Loucy (cell line): ENCODE measurements at regions not wholly inside any gene's neighbourhood (a gene's known extent, or its start where the extent isn't known, plus 50 kb on each side); places are given as distances from the start of the nearest gene placed in this dataset.

Experiments
- H2AFZ ChIP-seq: fragments of 200-600 bp; sonication (generic); 2 replicates; pipeline ENCODE4 v1.6.0; 2016; ENCODE audit warnings: antibody characterized with exemption, mild to moderate bottlenecking, low read length, moderate library complexity
- H3F3A ChIP-seq: fragments of 200-600 bp; 2 replicates; pipeline ENCODE4 v1.6.0; 2016; ENCODE audit warnings: antibody characterized with exemption, low read depth, mild to moderate bottlenecking
- H3K27me3 ChIP-seq: fragments of 200-600 bp; sonication (generic); 2 replicates; pipeline ENCODE4 v1.6.1; 2014; ENCODE audit warnings: low read length, mild to moderate bottlenecking; ENCODE audit not compliant: insufficient read depth, poor library complexity, severe bottlenecking
- H3K36me3 ChIP-seq: fragments of 200-600 bp; sonication (generic); 2 replicates; pipeline ENCODE4 v1.6.1; 2016; ENCODE audit warnings: low read length; ENCODE audit not compliant: insufficient read depth
- H3K4me1 ChIP-seq: fragments of 200-600 bp; sonication (generic); 2 replicates; pipeline ENCODE4 v1.5.1; 2014; ENCODE audit warnings: low read length, mild to moderate bottlenecking; ENCODE audit not compliant: insufficient read depth, poor library complexity, severe bottlenecking
- H3K4me2 ChIP-seq: fragments of 200-600 bp; sonication (generic); 2 replicates; pipeline ENCODE4 v1.6.0; 2014; ENCODE audit warnings: antibody characterized with exemption, low read length, low read depth, mild to moderate bottlenecking; ENCODE audit not compliant: poor library complexity, severe bottlenecking
- H3K4me3 ChIP-seq: fragments of 200-600 bp; sonication (generic); 2 replicates; pipeline ENCODE4 v1.5.1; 2014; ENCODE audit warnings: low read length, mild to moderate bottlenecking, mixed read lengths; ENCODE audit not compliant: poor library complexity, severe bottlenecking
- H3K79me2 ChIP-seq: fragments of 200-600 bp; sonication (generic); 2 replicates; pipeline ENCODE4 v1.6.1; 2014; ENCODE audit warnings: low read length; ENCODE audit not compliant: insufficient read depth
- H3K9ac ChIP-seq: fragments of 200-600 bp; sonication (generic); 2 replicates; pipeline ENCODE4 v1.6.0; 2014; ENCODE audit warnings: mild to moderate bottlenecking, low read depth, low read length, moderate library complexity; ENCODE audit not compliant: poor library complexity, severe bottlenecking
- H3K9me2 ChIP-seq: fragments of 200-600 bp; sonication (generic); replicated peaks from 2 replicates; pipeline ENCODE4 v1.6.1; 2016; ENCODE audit warnings: low read depth, low read length, mixed read lengths
- H3K9me3 ChIP-seq: fragments of 200-600 bp; sonication (generic); 2 replicates; pipeline ENCODE4 v1.6.1; 2014; ENCODE audit warnings: mild to moderate bottlenecking, antibody characterized with exemption, low read length, low read depth; ENCODE audit not compliant: insufficient read depth
- H4K20me1 ChIP-seq: fragments of 200-600 bp; sonication (generic); 2 replicates; pipeline ENCODE4 v1.6.0; 2014; ENCODE audit warnings: antibody characterized with exemption, low read length, mild to moderate bottlenecking; ENCODE audit not compliant: insufficient read depth, poor library complexity, severe bottlenecking
- CTCF ChIP-seq: fragments of 200-600 bp; sonication (generic); conservative IDR thresholded peaks from 2 replicates; pipeline ENCODE4 v1.5.1; 2014; ENCODE audit warnings: mild to moderate bottlenecking, antibody characterized with exemption, low read length
- EZH2phosphoT487 ChIP-seq: fragments of 200-600 bp; IDR thresholded peaks from 2 replicates; pipeline ENCODE4 v1.6.1; 2018; ENCODE audit warnings: antibody characterized with exemption, mild to moderate bottlenecking, moderate library complexity, borderline replicate concordance

- TF ChIP-seq EZH2phosphoT487 (no peak), CTCF (no peak)
- Histone ChIP-seq H3K36me3 (peaks cover 13% of the 10 kb centered on the region; the same call in 1 of the 2 replicates), H3K4me1 (peaks cover 10% of the 10 kb centered on the region), H3K27me3 (no peaks in the 10 kb centered on the region), H3F3A (no peaks in the 10 kb centered on the region), H3K9ac (no peak overlapping the region), H3K9me3 (peaks cover under 1% of the 10 kb centered on the region; the same call in 1 of the 2 replicates), H3K9me2 (no peaks in the 10 kb centered on the region), H2AFZ (no peak overlapping the region), H3K4me3 (no peak overlapping the region), H3K4me2 (no peak overlapping the region), H3K79me2 (peaks cover 86% of the 10 kb centered on the region), H4K20me1 (no peaks in the 10 kb centered on the region)
These were observed 261.3 kb downstream of the KCNRG start for GRCh38 chr13:50276550-50276949.

- no peaks in the 10 kb centered on the region for H3K9me2 ChIP-seq
- peaks cover 5% of the 10 kb centered on the region; the same call in 1 of the 2 replicates for H3K9me3 ChIP-seq
- no peak overlapping the region for H3K9ac ChIP-seq
- no peak overlapping the region for H2AFZ ChIP-seq
- no peaks in the 10 kb centered on the region for H3K27me3 ChIP-seq
- no peaks in the 10 kb centered on the region for H4K20me1 ChIP-seq
- no peak overlapping the region for H3K4me3 ChIP-seq
- peaks cover 13% of the 10 kb centered on the region; the same call in 1 of the 2 replicates for H3K36me3 ChIP-seq
- H3K4me1 ChIP-seq, result peaks cover 10% of the 10 kb centered on the region
- TF ChIP-seq CTCF (no peak), EZH2phosphoT487 (no peak)
- peaks cover 86% of the 10 kb centered on the region for H3K79me2 ChIP-seq
- no peak overlapping the region for H3K4me2 ChIP-seq
- no peaks in the 10 kb centered on the region for H3F3A ChIP-seq
These were observed 261.9 kb downstream of the KCNRG start for GRCh38 chr13:50277127-50277526.

- TF ChIP-seq CTCF, result no peak
- TF ChIP-seq EZH2phosphoT487, result no peak
- H3K4me1 ChIP-seq, result peaks cover 10% of the 10 kb centered on the region
- peaks cover 5% of the 10 kb centered on the region; the same call in 1 of the 2 replicates for H3K9me3 ChIP-seq
- no peaks in the 10 kb centered on the region for H4K20me1 ChIP-seq
- peaks cover 86% of the 10 kb centered on the region for H3K79me2 ChIP-seq
- no peaks in the 10 kb centered on the region for H3K27me3 ChIP-seq
- no peaks in the 10 kb centered on the region for H3K9me2 ChIP-seq
- no peak overlapping the region for H3K4me3 ChIP-seq
- no peak overlapping the region for H3K4me2 ChIP-seq
- no peak overlapping the region for H2AFZ ChIP-seq
- H3K9ac ChIP-seq, result no peak overlapping the region
- H3K36me3 ChIP-seq, result peaks cover 13% of the 10 kb centered on the region; the same call in 1 of the 2 replicates
- no peaks in the 10 kb centered on the region for H3F3A ChIP-seq
These were observed 262.7 kb downstream of the KCNRG start for GRCh38 chr13:50277906-50278305.
